Loucy (cell line): ENCODE measurements at regions not wholly inside any gene's neighbourhood (a gene's known extent, or its start where the extent isn't known, plus 50 kb on each side); places are given as distances from the start of the nearest gene placed in this dataset.

Experiments used
- CTCF ChIP-seq: fragments of 200-600 bp; sonication (generic); conservative IDR thresholded peaks from 2 replicates; pipeline ENCODE4 v1.5.1; 2014; ENCODE audit warnings: mild to moderate bottlenecking, antibody characterized with exemption, low read length
- EZH2phosphoT487 ChIP-seq: fragments of 200-600 bp; IDR thresholded peaks from 2 replicates; pipeline ENCODE4 v1.6.1; 2018; ENCODE audit warnings: antibody characterized with exemption, mild to moderate bottlenecking, moderate library complexity, borderline replicate concordance

GRCh38 chr6:9532621-9533557 is 882.0 kb downstream of the TFAP2A start:
- TF ChIP-seq EZH2phosphoT487 = no peak
- TF ChIP-seq CTCF = no peak
